K562 (cell line): ENCODE measurements at regions not wholly inside any gene's neighbourhood (a gene's known extent, or its start where the extent isn't known, plus 50 kb on each side); places are given as distances from the start of the nearest gene placed in this dataset.

Experiments
- ATAC-seq: fragments of 200-7000 bp; cut with Tn5 transposase; 3 replicates; pipeline ENCODE4 v1.9.1; 2020; ENCODE audit warnings: moderate library complexity
- BruUV-seq: library from RNA; stranded (reverse); fragments of 400-500 nt; replicated peaks from 2 replicates; lab custom pipeline; 2021; lab: Mats Ljungman, UMichigan
- CTCF ChIA-PET: fragments of 300-600 bp; formaldehyde crosslinking; extraction: SDS; loops from one replicate; lab custom pipeline; 2021; ENCODE audit warnings: low intra/inter-chr PET ratio; lab: Yijun Ruan, JAX
- POLR2A ChIA-PET: fragments of 300-600, 350-650 bp; sonication (Branson Sonifier 250); formaldehyde crosslinking; extraction: SDS; loops from one replicate; lab custom pipeline; 2021; ENCODE audit warnings: antibody characterized with exemption, inconsistent platforms; lab: Yijun Ruan, JAX
- DNase-seq, 4 experiments: peaks; one replicate each; pipeline versions ENCODE4 v3.0.0 to v3.0.0-alpha.2; 2011 to 2018; ENCODE audit warnings: low spot score in 3 of 4, mixed read lengths in 3 of 4; ENCODE audit errors: extremely low read depth in 1 of 4
- FAIRE-seq: peaks from 2 replicates; lab custom pipeline; 2011; peaks lifted over from hg19 to GRCh38; lab: Jason Lieb, UNC
- H2AFZ ChIP-seq: 2 replicates; pipeline ENCODE4 v1.6.0; 2011; ENCODE audit warnings: low read depth, low read length, control low read depth, inconsistent platforms
- H3K27ac ChIP-seq: fragments of 200-600 bp; 3 replicates; pipeline ENCODE4 v1.8.0; 2011; ENCODE audit warnings: low read depth, mild to moderate bottlenecking, control low read depth, inconsistent platforms, low read length, moderate library complexity, mixed read lengths; ENCODE audit errors: extremely low read depth
- H3K27me3 ChIP-seq, 2 experiments: fragments of 300-600 bp in 1 of 2; 2 replicates in 1 of 2; 3 replicates in 1 of 2; pipeline versions ENCODE4 v1.6.0 to v1.8.0; 2011; ENCODE audit warnings: inconsistent platforms in 2 of 2, low read length in 2 of 2, mild to moderate bottlenecking in 1 of 2, mixed read lengths in 1 of 2, moderate library complexity in 1 of 2; ENCODE audit not compliant: control insufficient read depth in 2 of 2, insufficient read depth in 2 of 2
- H3K36me3 ChIP-seq: fragments of 300-600 bp; 3 replicates; pipeline ENCODE4 v1.8.0; 2011; ENCODE audit warnings: mild to moderate bottlenecking, low read length, inconsistent platforms; ENCODE audit not compliant: control insufficient read depth, insufficient read depth
- H3K4me1 ChIP-seq, 2 experiments: fragments of 200-600 bp in 1 of 2; replicated peaks in 1 of 2; 2 replicates in 1 of 2; 3 replicates in 1 of 2; pipeline versions ENCODE4 v1.5.1 to v1.8.0; 2011; ENCODE audit warnings: inconsistent platforms in 2 of 2, low read length in 2 of 2, mild to moderate bottlenecking in 1 of 2, mixed read lengths in 1 of 2, moderate library complexity in 1 of 2; ENCODE audit not compliant: control insufficient read depth in 2 of 2, insufficient read depth in 2 of 2
- H3K4me2 ChIP-seq: 2 replicates; pipeline ENCODE4 v1.6.1; 2011; ENCODE audit warnings: low read length, control low read depth, inconsistent platforms, mixed read lengths; ENCODE audit not compliant: insufficient read depth
- H3K4me3 ChIP-seq: fragments of 200-600 bp; sonication (generic), shearing (Covaris generic); 2 replicates; pipeline ENCODE4 v1.5.1; 2016; ENCODE audit warnings: control low read depth, inconsistent platforms
- H3K79me2 ChIP-seq: fragments of 200-600 bp; 3 replicates; pipeline ENCODE4 v1.8.0; 2011; ENCODE audit warnings: low read length, inconsistent platforms; ENCODE audit not compliant: control insufficient read depth, insufficient read depth
- H3K9ac ChIP-seq, 2 experiments: 2 replicates each; pipeline versions ENCODE4 v1.6.0 to v1.6.1; 2011; ENCODE audit warnings: low read depth in 2 of 2, low read length in 2 of 2, control low read depth in 1 of 2, inconsistent platforms in 1 of 2, mild to moderate bottlenecking in 1 of 2, mixed read lengths in 1 of 2; ENCODE audit not compliant: insufficient read depth in 1 of 2
- H3K9me1 ChIP-seq: one replicate; pipeline ENCODE4 v1.6.0; 2011; ENCODE audit warnings: inconsistent platforms, mild to moderate bottlenecking, low read length, moderate library complexity; ENCODE audit not compliant: control insufficient read depth, insufficient read depth
- H3K9me3 ChIP-seq: replicated peaks from 2 replicates; pipeline ENCODE4 v1.5.1; 2011; ENCODE audit warnings: low read depth, low read length, inconsistent platforms; ENCODE audit not compliant: control insufficient read depth, insufficient read depth
- H4K20me1 ChIP-seq: replicated peaks from 2 replicates; pipeline ENCODE4 v1.6.1; 2011; ENCODE audit warnings: low read length, inconsistent platforms, mixed read lengths; ENCODE audit not compliant: control insufficient read depth, insufficient read depth
- HNRNPK ChIP-seq: fragments of 200-400 bp; formaldehyde crosslinking; IDR thresholded peaks from one replicate; pipeline ENCODE4 v1.6.1; 2018; ENCODE audit warnings: mild to moderate bottlenecking, low read depth, low read length; ENCODE audit not compliant: poor library complexity, severe bottlenecking
- KLF10 ChIP-seq: fragments of 250-450 bp; sonication (Bioruptor Pico); IDR thresholded peaks from 2 replicates; pipeline ENCODE4 v1.6.1; 2021; ENCODE audit warnings: matching md5 sums
- NFE2L1 ChIP-seq: fragments of 450-650 bp; IDR thresholded peaks from 2 replicates; pipeline ENCODE4 v1.6.1; 2016; ENCODE audit warnings: missing genetic modification characterization, low read depth, mild to moderate bottlenecking, missing compliant biosample characterization, moderate library complexity, borderline replicate concordance
- NFYB ChIP-seq: IDR thresholded peaks from 2 replicates; pipeline ENCODE4 v1.6.1; 2011; ENCODE audit warnings: mild to moderate bottlenecking, moderate library complexity; ENCODE audit not compliant: insufficient read length; ENCODE audit errors: extremely low read depth
- SIRT6 ChIP-seq: IDR thresholded peaks from one replicate; pipeline ENCODE4 v1.6.1; 2012; ENCODE audit warnings: low read depth, mild to moderate bottlenecking, control low read depth, inconsistent platforms, low read length, moderate library complexity
- SREBF1 ChIP-seq: fragments of 150-350 bp; IDR thresholded peaks from 2 replicates; pipeline ENCODE4 v1.6.1; 2014; ENCODE audit warnings: antibody characterized with exemption, low read depth, low read length, borderline replicate concordance
- STAG1 ChIP-seq: sonication (generic); formaldehyde crosslinking; IDR thresholded peaks from 2 replicates; pipeline ENCODE4 v1.5.0; 2020; ENCODE audit warnings: missing genetic modification reagents, borderline replicate concordance
- TEAD4 ChIP-seq, 2 experiments: sonication (generic) in 1 of 2; formaldehyde crosslinking in 1 of 2; IDR thresholded peaks; 2 replicates each; pipeline versions ENCODE4 v1.6.1 to v1.8.0; 2012 to 2022; ENCODE audit warnings: borderline replicate concordance in 1 of 2, inconsistent platforms in 1 of 2, low read length in 1 of 2, mild to moderate bottlenecking in 1 of 2, missing genetic modification reagents in 1 of 2
- YBX1 ChIP-seq: fragments of 450-650 bp; IDR thresholded peaks from 2 replicates; pipeline ENCODE4 v1.7.1; 2016; ENCODE audit warnings: mild to moderate bottlenecking
- ZNF699 ChIP-seq: fragments of 250-450 bp; sonication (Bioruptor Pico); IDR thresholded peaks from 2 replicates; pipeline ENCODE4 v1.8.0; 2021; ENCODE audit warnings: mild to moderate bottlenecking, moderate library complexity; ENCODE audit not compliant: insufficient replicate concordance
- ZNF79 ChIP-seq: fragments of 250-450 bp; sonication (Bioruptor Pico); IDR thresholded peaks from 2 replicates; pipeline ENCODE4 v1.4.0; 2020; ENCODE audit warnings: low read depth, mild to moderate bottlenecking, moderate library complexity
- WGBS: fragments of 100-300 bp; shearing (Covaris generic); methylation state at CpG from one replicate; pipeline ENCODE4 v1.1.6; 2016; ENCODE audit warnings: low coverage, mixed read lengths; ENCODE audit not compliant: insufficient coverage; ENCODE audit errors: missing lambda C conversion rate; 5-methylcytosine and 5-hydroxymethylcytosine counted together
- in situ Hi-C: fragments of 300-500 bp; cut with MboI; formaldehyde crosslinking; loops from 4 replicates; pipeline ENCODE4 v1.15.0; 2018; ENCODE audit warnings: inconsistent platforms, mixed read lengths
- intact Hi-C: fragments of 100-400 bp; cut with micrococcal nuclease; formaldehyde crosslinking; loops from 2 replicates; pipeline ENCODE4 v1.14.2; 2022
- TF ChIP-seq, protein P1 (sequence below): fragments of 250-450 bp; sonication (Bioruptor Pico); IDR thresholded peaks from 2 replicates; pipeline ENCODE4 v1.5.0; 2021; ENCODE audit warnings: mild to moderate bottlenecking, moderate library complexity
- TF ChIP-seq, protein P2 (sequence below): sonication (generic); formaldehyde crosslinking; IDR thresholded peaks from 2 replicates; pipeline ENCODE4 v1.8.1; 2023; ENCODE audit warnings: mild to moderate bottlenecking, missing genetic modification reagents

DNA sequence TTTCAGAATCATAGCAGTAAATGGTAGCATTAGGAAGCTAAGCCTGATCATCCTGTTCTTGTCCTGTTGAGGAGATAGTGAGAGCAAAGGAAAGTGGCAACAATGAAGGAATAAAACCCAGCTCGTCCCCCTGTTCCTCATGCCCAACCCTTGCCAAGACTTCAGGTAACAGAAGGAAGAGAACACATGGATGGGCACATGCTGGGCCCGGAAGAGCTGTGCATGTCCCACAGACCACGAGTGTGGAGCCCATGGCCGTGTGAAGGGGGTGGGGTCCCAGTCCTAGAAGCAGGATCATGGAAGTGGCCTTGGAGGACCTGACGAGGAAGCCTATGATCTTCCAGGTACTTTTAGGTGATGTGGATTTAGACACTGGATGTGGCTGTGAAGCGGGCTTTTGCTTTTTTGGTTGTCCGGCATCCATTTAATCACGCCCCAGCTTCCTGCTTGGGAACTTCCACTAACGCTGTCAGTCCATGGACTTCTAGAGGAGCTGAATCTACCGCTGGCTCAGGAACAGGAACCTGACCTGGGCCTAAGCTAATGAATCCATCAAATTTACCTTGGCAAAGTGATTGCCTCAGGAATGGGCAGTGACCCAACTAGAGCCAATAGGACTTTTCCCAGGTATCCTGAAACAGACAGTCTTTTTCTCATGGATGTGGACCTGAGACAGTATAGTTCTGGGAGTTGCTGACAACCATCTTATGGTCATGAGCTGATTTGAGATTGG lies 79.3 kb upstream of the ARMC2 start:
- no peaks in the 10 kb centered on the region; a peak in 1 of 5 replicates for H3K4me1 ChIP-seq
- ATAC-seq = no peak
- TF ChIP-seq, protein P1, sequence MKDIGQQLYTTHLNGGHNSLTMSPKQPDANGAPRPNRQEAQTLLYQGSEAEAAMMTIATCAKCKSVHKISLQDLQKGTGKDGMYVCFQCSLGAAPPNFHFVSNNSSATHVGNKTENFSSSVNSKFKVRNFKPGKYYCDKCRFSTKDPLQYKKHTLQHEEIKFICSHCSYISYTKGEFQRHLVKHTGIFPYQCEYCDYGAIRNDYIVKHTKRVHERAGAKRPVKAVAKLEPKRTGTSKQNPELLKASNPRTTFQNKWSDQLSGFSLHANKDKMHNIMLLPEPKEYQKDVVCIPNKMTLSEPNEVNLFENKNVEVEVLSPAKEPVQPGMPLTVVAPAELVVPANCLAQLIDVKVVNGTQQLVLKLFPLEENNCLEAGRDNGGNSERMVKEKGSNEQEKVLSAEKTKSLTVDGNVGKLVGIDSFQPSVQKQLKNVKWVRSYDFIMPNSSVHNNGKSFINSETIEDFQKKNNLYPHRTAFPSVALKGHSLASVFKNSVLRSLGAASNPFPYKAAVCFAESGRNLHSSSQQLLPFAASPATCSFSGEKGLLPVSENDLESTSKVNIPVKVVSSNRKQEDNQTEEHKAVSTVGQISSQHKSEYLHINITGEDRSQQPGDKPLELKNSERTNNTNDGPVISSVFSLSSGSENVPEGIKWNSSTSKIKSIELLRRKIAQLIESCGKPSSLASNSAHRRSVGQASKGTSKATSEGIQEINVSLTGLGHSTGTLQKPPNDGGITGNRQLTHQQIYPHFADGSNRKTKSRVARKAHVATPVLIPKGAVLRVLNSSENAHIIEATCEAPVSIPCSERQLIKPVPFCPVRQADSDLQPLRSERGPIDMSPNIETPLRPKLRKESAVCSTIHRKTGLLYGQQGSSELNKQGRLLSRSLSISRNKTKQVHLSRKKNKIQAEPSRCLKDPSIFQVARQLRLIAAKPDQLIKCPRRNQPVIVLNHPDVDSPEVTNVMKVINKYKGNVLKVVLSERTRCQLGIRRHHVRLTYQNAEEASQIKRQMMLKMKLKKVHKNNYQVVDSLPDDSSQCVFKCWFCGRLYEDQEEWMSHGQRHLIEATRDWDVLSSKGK = no peak
- TF ChIP-seq YBX1 = no peak
- TF ChIP-seq, protein P2, sequence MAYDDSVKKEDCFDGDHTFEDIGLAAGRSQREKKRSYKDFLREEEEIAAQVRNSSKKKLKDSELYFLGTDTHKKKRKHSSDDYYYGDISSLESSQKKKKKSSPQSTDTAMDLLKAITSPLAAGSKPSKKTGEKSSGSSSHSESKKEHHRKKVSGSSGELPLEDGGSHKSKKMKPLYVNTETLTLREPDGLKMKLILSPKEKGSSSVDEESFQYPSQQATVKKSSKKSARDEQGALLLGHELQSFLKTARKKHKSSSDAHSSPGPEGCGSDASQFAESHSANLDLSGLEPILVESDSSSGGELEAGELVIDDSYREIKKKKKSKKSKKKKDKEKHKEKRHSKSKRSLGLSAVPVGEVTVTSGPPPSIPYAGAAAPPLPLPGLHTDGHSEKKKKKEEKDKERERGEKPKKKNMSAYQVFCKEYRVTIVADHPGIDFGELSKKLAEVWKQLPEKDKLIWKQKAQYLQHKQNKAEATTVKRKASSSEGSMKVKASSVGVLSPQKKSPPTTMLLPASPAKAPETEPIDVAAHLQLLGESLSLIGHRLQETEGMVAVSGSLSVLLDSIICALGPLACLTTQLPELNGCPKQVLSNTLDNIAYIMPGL (CRISPR knock-in tag) = no peak
- TF ChIP-seq SREBF1 = no peak
- TF ChIP-seq NFYB = no peak
- no peak for TF ChIP-seq STAG1 (CRISPR knock-in tag)
- no peak for TF ChIP-seq ZNF699
- TF ChIP-seq NFE2L1 (tag) = no peak
- TF ChIP-seq ZNF79 (CRISPR knock-in tag) = no peak
- no peak for TF ChIP-seq TEAD4 (IDR thresholded peaks at IDR 0.05; ENCODE audit: low read length)
- no peak for TF ChIP-seq TEAD4 (CRISPR knock-in tag; IDR thresholded peaks at IDR 0.05; ENCODE audit: borderline replicate concordance)
- no peak for TF ChIP-seq HNRNPK
- no peak for TF ChIP-seq KLF10 (CRISPR knock-in tag)
- TF ChIP-seq SIRT6 = no peak
- no TSS peak for BruUV-seq
- in situ Hi-C loops (no loop called here), intact Hi-C loops (no loop called here)
- no peak overlapping the region for H3K4me3 ChIP-seq
- H3K4me2 ChIP-seq = no peak overlapping the region
- H2AFZ ChIP-seq = 0 out of 2 replicates have a peak overlapping the region, but pooled peaks have one; percentile 14
- H3K27me3 ChIP-seq = peaks cover 4 to 12% of the 10 kb centered on the region in 2 experiments; a peak in 3 of 5 replicates
- no peaks in the 10 kb centered on the region for H4K20me1 ChIP-seq
- POLR2A ChIA-PET = interaction anchor here (0.6 to 2.4 kb wide), 4 partner anchors 11 to 193 kb away, joined by 3 to 9 read pairs (median 4); no protein-coding TSS in a partner anchor
- no peak overlapping the region for H3K27ac ChIP-seq
- no peak for FAIRE-seq
- 21% methylated on average over 10 of the region's 10 CpGs for WGBS
- H3K9me1 ChIP-seq = no peaks in the 10 kb centered on the region
- H3K36me3 ChIP-seq = no peaks in the 10 kb centered on the region
- H3K9me3 ChIP-seq = no peaks in the 10 kb centered on the region
- CTCF ChIA-PET = no interaction called here
- H3K79me2 ChIP-seq = no peaks in the 10 kb centered on the region
- H3K9ac ChIP-seq = no peak overlapping the region
- no peak for DNase-seq
